ENCODE measurements at regions not wholly inside any gene's neighbourhood (a gene's known extent, or its start where the extent isn't known, plus 50 kb on each side); places are given as distances from the start of the nearest gene placed in this dataset.

DNA sequence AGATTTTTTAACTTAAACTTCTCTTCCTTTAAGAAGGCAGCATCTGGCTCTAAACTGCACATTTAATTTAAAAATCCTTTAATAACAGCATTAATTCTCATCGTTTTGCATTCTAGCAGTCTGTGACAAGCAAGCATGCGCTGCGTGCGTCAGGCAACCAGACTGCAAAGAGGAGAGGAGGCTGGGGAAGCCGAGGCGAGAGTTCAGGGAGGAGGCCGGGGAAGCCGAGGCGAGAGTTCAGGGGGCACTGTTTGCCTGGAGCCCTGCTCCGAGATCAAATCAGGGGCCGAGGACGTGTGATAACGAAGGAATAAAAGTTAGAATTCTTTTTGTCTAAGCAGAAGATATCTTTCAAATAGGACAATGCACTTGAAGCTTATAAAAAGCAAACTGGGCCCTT is 435.7 kb downstream of the EFNB2 start:
- no peak overlapping the region for H3K4me3 ChIP-seq
- H3K9me3 ChIP-seq, result no peaks in the 10 kb centered on the region
- intact Hi-C loops (cut with DNase I), result no loop called here
- no peak for DNase-seq (ENCODE audit: extremely low spot score in 2 of 2)
- no peaks in the 10 kb centered on the region for H3K27me3 ChIP-seq
- no peak overlapping the region for H3K27ac ChIP-seq
- H3K36me3 ChIP-seq, result no peaks in the 10 kb centered on the region
- TF ChIP-seq POLR2A (IDR thresholded peaks at IDR 0.05) (no peak), POLR2AphosphoS5 (IDR thresholded peaks at IDR 0.05; ENCODE audit: insufficient read depth in 1 of 2, low read depth in 1 of 2) (no peak)
- TF ChIP-seq, protein P1, sequence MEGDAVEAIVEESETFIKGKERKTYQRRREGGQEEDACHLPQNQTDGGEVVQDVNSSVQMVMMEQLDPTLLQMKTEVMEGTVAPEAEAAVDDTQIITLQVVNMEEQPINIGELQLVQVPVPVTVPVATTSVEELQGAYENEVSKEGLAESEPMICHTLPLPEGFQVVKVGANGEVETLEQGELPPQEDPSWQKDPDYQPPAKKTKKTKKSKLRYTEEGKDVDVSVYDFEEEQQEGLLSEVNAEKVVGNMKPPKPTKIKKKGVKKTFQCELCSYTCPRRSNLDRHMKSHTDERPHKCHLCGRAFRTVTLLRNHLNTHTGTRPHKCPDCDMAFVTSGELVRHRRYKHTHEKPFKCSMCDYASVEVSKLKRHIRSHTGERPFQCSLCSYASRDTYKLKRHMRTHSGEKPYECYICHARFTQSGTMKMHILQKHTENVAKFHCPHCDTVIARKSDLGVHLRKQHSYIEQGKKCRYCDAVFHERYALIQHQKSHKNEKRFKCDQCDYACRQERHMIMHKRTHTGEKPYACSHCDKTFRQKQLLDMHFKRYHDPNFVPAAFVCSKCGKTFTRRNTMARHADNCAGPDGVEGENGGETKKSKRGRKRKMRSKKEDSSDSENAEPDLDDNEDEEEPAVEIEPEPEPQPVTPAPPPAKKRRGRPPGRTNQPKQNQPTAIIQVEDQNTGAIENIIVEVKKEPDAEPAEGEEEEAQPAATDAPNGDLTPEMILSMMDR (IDR thresholded peaks at IDR 0.05), result no peak
- H3K4me1 ChIP-seq, result peaks cover 6% of the 10 kb centered on the region

DNA sequence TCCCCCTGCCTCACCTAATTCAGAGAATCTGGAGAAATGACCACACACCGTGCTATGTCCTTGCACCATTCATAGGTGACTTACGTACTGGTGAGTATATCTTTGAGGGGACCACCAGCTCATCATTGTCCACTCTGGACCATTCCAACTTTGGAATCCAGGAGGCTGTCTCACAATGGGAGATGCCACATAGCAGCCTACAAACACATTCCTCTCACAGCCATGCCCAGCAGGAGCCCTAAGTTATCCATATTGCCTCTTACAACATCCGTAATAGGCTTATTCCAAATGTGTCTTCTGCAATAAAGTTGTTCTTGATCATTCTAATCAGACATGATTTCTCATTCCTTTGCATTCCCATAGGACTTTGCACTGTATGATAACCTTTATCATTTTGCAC is 436.7 kb downstream of the EFNB2 start:
- DNase-seq (ENCODE audit: extremely low spot score in 2 of 2), result no peak
- Histone ChIP-seq H3K27ac (no peak overlapping the region), H3K9me3 (no peaks in the 10 kb centered on the region), H3K36me3 (no peaks in the 10 kb centered on the region), H3K4me1 (peaks cover 6% of the 10 kb centered on the region), H3K27me3 (no peaks in the 10 kb centered on the region), H3K4me3 (no peak overlapping the region)
- TF ChIP-seq POLR2A (IDR thresholded peaks at IDR 0.05), result no peak
- TF ChIP-seq POLR2AphosphoS5 (IDR thresholded peaks at IDR 0.05; ENCODE audit: insufficient read depth in 1 of 2, low read depth in 1 of 2), result no peak
- TF ChIP-seq, protein P1 (IDR thresholded peaks at IDR 0.05), result no peak
- intact Hi-C loops (cut with DNase I), result no loop called here

DNA sequence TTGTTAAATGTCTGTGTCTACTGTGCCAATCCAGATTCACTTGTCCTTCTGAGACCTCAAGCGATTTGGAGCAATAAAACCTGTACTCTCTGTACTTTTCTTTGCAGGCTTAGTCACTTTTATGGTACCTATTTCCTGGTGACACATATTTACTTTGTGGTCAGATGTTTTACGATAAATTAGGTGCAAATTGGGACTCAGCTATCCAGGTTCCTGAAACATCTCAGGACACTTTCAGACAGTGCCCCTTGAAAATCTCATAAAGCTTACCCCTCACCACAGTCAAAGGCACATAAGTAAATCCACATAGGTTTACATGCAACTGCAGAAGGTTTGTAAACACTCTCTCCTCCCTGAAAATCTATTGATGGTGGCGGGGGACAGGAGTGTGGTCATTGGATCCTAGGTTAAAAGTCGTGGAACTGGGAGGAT is 438.8 kb downstream of the EFNB2 start:
- Histone ChIP-seq H3K9me3 (no peaks in the 10 kb centered on the region), H3K4me1 (peaks cover 6% of the 10 kb centered on the region), H3K27ac (no peak overlapping the region), H3K27me3 (no peaks in the 10 kb centered on the region), H3K4me3 (no peak overlapping the region), H3K36me3 (no peaks in the 10 kb centered on the region)
- TF ChIP-seq POLR2A (IDR thresholded peaks at IDR 0.05) (no peak), POLR2AphosphoS5 (IDR thresholded peaks at IDR 0.05; ENCODE audit: insufficient read depth in 1 of 2, low read depth in 1 of 2) (no peak)
- TF ChIP-seq, protein P1 (IDR thresholded peaks at IDR 0.05), result no peak
- intact Hi-C loops (cut with DNase I), result no loop called here
- no peak for DNase-seq (ENCODE audit: extremely low spot score in 2 of 2)

DNA sequence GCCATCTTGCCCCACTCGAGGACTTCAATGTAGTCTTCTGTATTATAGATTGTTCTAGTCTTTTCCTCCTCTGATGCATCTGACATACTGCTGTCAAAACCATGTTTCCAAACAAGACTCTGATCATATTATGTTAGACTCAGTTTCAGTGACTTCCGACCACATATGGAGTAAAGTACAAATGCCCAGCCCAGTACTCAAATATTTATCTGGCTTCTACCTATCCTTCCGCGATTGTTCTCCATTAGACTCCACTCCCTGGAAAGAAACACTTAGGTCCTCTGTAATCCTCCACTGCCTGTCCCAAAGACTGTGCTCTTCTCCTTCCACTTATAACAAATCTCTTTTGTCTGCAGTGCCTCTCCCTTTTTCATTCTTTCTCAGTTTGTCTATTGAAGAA is 439.5 kb downstream of the EFNB2 start:
- TF ChIP-seq, protein P1 (IDR thresholded peaks at IDR 0.05), result no peak
- TF ChIP-seq POLR2AphosphoS5 (IDR thresholded peaks at IDR 0.05; ENCODE audit: insufficient read depth in 1 of 2, low read depth in 1 of 2), result no peak
- TF ChIP-seq POLR2A (IDR thresholded peaks at IDR 0.05), result no peak
- H3K4me1 ChIP-seq, result peaks cover 6% of the 10 kb centered on the region
- intact Hi-C loops (cut with DNase I), result no loop called here
- H3K27ac ChIP-seq, result no peak overlapping the region
- H3K4me3 ChIP-seq, result no peak overlapping the region
- H3K9me3 ChIP-seq, result no peaks in the 10 kb centered on the region
- no peaks in the 10 kb centered on the region for H3K36me3 ChIP-seq
- H3K27me3 ChIP-seq, result no peaks in the 10 kb centered on the region
- DNase-seq (ENCODE audit: extremely low spot score in 2 of 2), result no peak

DNA sequence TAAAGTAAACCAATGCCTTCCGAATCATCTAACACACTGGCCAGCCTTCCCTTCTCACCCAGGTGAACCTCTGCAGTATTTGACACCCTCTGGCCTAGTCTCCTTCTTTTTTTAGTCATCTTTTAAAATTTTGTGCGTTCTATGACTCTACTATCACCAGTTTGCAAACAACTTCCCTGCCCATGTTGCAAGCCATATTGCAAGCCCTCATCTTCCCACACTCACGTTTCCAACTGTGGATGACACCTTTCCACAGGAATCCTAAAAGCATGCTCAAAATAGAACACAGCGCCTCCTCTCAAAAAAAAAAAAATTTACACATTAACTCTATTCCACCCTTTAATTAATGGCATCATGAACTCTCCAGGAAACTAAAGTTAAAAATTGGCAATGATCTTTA is 440.1 kb downstream of the EFNB2 start:
- H3K4me1 ChIP-seq, result peaks cover 4% of the 10 kb centered on the region
- no peaks in the 10 kb centered on the region for H3K9me3 ChIP-seq
- no peak overlapping the region for H3K4me3 ChIP-seq
- intact Hi-C loops (cut with DNase I), result no loop called here
- DNase-seq (ENCODE audit: extremely low spot score in 2 of 2), result no peak
- no peak overlapping the region for H3K27ac ChIP-seq
- H3K36me3 ChIP-seq, result no peaks in the 10 kb centered on the region
- TF ChIP-seq POLR2A (IDR thresholded peaks at IDR 0.05), result no peak
- TF ChIP-seq, protein P1 (IDR thresholded peaks at IDR 0.05), result no peak
- no peak for TF ChIP-seq POLR2AphosphoS5 (IDR thresholded peaks at IDR 0.05; ENCODE audit: insufficient read depth in 1 of 2, low read depth in 1 of 2)
- H3K27me3 ChIP-seq, result no peaks in the 10 kb centered on the region

All from vagina (tissue), 2 donors.